OCI-LY7 (cell line): ENCODE measurements at regions not wholly inside any gene's neighbourhood (a gene's known extent, or its start where the extent isn't known, plus 50 kb on each side); places are given as distances from the start of the nearest gene placed in this dataset.

Source experiments
- BruUV-seq: library from RNA; stranded (reverse); fragments of 400-500 nt; replicated peaks from 2 replicates; lab custom pipeline; 2021; lab: Mats Ljungman, UMichigan
- CTCF ChIA-PET: fragments of 300-600 bp; sonication (Branson Sonifier 250); formaldehyde crosslinking; loops from one replicate; lab custom pipeline; 2022; ENCODE audit warnings: antibody characterized with exemption; ENCODE audit not compliant: unreplicated experiment; lab: Charles Lee
- POLR2A ChIA-PET: fragments of 300-600 bp; sonication (Branson Sonifier 250); formaldehyde crosslinking; loops from one replicate; lab custom pipeline; 2022; ENCODE audit warnings: antibody characterized with exemption; lab: Charles Lee
- DNase-seq: peaks from one replicate; pipeline ENCODE4 v3.0.0-alpha.2; 2015; ENCODE audit warnings: low spot score
- H2AFZ ChIP-seq: fragments of 200-600 bp; sonication (generic), shearing (Covaris generic); 2 replicates; pipeline ENCODE4 v1.6.1; 2014; ENCODE audit warnings: mild to moderate bottlenecking, antibody characterized with exemption, low read length, moderate library complexity
- H3K27ac ChIP-seq: fragments of 200-600 bp; sonication (generic); 2 replicates; pipeline ENCODE4 v1.5.1; 2014; ENCODE audit warnings: mixed run types, low read depth, mild to moderate bottlenecking, moderate library complexity, low read length, inconsistent platforms; ENCODE audit not compliant: poor library complexity, severe bottlenecking
- H3K36me3 ChIP-seq: fragments of 200-600 bp; sonication (generic); 2 replicates; pipeline ENCODE4 v1.6.1; 2014; ENCODE audit warnings: mild to moderate bottlenecking, antibody characterized with exemption, low read length, moderate library complexity, mixed read lengths; ENCODE audit not compliant: insufficient read depth
- H3K4me1 ChIP-seq: fragments of 200-600 bp; sonication (generic); 2 replicates; pipeline ENCODE4 v1.5.1; 2014; ENCODE audit warnings: mild to moderate bottlenecking, low read length; ENCODE audit not compliant: insufficient read depth, poor library complexity, severe bottlenecking
- H3K4me2 ChIP-seq: fragments of 200-600 bp; sonication (generic); 2 replicates; pipeline ENCODE4 v1.6.1; 2014; ENCODE audit warnings: mild to moderate bottlenecking, low read length
- H3K4me3 ChIP-seq: fragments of 200-600 bp; sonication (generic); 2 replicates; pipeline ENCODE4 v1.5.1; 2014; ENCODE audit warnings: mild to moderate bottlenecking, low read depth, low read length; ENCODE audit not compliant: poor library complexity, severe bottlenecking
- H3K79me2 ChIP-seq: fragments of 200-600 bp; sonication (generic); 2 replicates; pipeline ENCODE4 v1.6.1; 2016; ENCODE audit warnings: low read depth, mild to moderate bottlenecking, low read length, moderate library complexity, mixed read lengths; ENCODE audit not compliant: insufficient read depth
- H3K9me2 ChIP-seq: fragments of 200-600 bp; sonication (generic); 2 replicates; pipeline ENCODE4 v1.6.1; 2016; ENCODE audit warnings: mild to moderate bottlenecking, low read length, mixed read lengths; ENCODE audit not compliant: insufficient read depth
- H3K9me3 ChIP-seq: fragments of 200-600 bp; sonication (generic); 2 replicates; pipeline ENCODE4 v1.6.1; 2014; ENCODE audit warnings: mild to moderate bottlenecking, mixed run types, low read length, mixed read lengths
- H4K20me1 ChIP-seq: fragments of 200-600 bp; sonication (generic); 2 replicates; pipeline ENCODE4 v1.6.1; 2014; ENCODE audit warnings: mild to moderate bottlenecking, antibody characterized with exemption, low read length, moderate library complexity, mixed read lengths; ENCODE audit not compliant: insufficient read depth
- CTCF ChIP-seq: fragments of 200-600 bp; sonication (generic); conservative IDR thresholded peaks from 2 replicates; pipeline ENCODE4 v1.5.1; 2014; ENCODE audit warnings: mild to moderate bottlenecking, antibody characterized with exemption, low read length, moderate library complexity, mixed read lengths
- EZH2phosphoT487 ChIP-seq: fragments of 200-600 bp; sonication (generic); IDR thresholded peaks from 2 replicates; pipeline ENCODE4 v1.6.1; 2018; ENCODE audit warnings: low read depth, borderline replicate concordance, mild to moderate bottlenecking, mixed run types, antibody characterized with exemption, low read length, moderate library complexity, mixed read lengths
- intact Hi-C: fragments of 100-400 bp; cut with micrococcal nuclease; formaldehyde crosslinking; loops from one replicate; pipeline ENCODE4 v1.10.0; 2022; ENCODE audit not compliant: unreplicated experiment

GRCh38 chr12:111194703-111195051, 174.2 kb downstream of the PHETA1 start:
- no peaks in the 10 kb centered on the region for H3K9me3 ChIP-seq
- POLR2A ChIA-PET = no interaction called here
- no peaks in the 10 kb centered on the region for H3K9me2 ChIP-seq
- BruUV-seq = no TSS peak
- H3K36me3 ChIP-seq = no peaks in the 10 kb centered on the region
- no peaks in the 10 kb centered on the region for H3K4me1 ChIP-seq
- CTCF ChIA-PET = no interaction called here
- DNase-seq = no peak
- H3K4me3 ChIP-seq = no peak overlapping the region
- no peak overlapping the region for H3K4me2 ChIP-seq
- intact Hi-C loops = no loop called here
- H3K27ac ChIP-seq = no peak overlapping the region
- H3K79me2 ChIP-seq = no peaks in the 10 kb centered on the region
- no peaks in the 10 kb centered on the region for H4K20me1 ChIP-seq
- TF ChIP-seq CTCF (no peak), EZH2phosphoT487 (no peak)
- H2AFZ ChIP-seq = no peak overlapping the region

- Histone ChIP-seq H3K27ac (no peak overlapping the region), H3K4me1 (no peaks in the 10 kb centered on the region), H3K9me3 (no peaks in the 10 kb centered on the region), H3K36me3 (no peaks in the 10 kb centered on the region), H3K9me2 (no peaks in the 10 kb centered on the region), H4K20me1 (no peaks in the 10 kb centered on the region), H3K4me3 (no peak overlapping the region), H3K79me2 (no peaks in the 10 kb centered on the region), H2AFZ (no peak overlapping the region), H3K4me2 (no peak overlapping the region)
- BruUV-seq = no TSS peak
- no peak for DNase-seq
- POLR2A ChIA-PET = no interaction called here
- TF ChIP-seq EZH2phosphoT487 (no peak), CTCF (no peak)
- intact Hi-C loops = no loop called here
- CTCF ChIA-PET = no interaction called here
These were observed 174.8 kb downstream of the PHETA1 start for GRCh38 chr12:111193977-111194702.

- DNase-seq = no peak
- Histone ChIP-seq H3K79me2 (no peaks in the 10 kb centered on the region), H3K4me3 (no peak overlapping the region), H3K9me2 (no peaks in the 10 kb centered on the region), H2AFZ (no peak overlapping the region), H3K36me3 (no peaks in the 10 kb centered on the region), H3K27ac (no peak overlapping the region), H3K4me2 (no peak overlapping the region), H4K20me1 (no peaks in the 10 kb centered on the region), H3K4me1 (no peaks in the 10 kb centered on the region), H3K9me3 (no peaks in the 10 kb centered on the region)
- intact Hi-C loops = no loop called here
- ChIA-PET CTCF (no interaction called here), POLR2A (no interaction called here)
- no TSS peak for BruUV-seq
- TF ChIP-seq CTCF = no peak
- no peak for TF ChIP-seq EZH2phosphoT487
These were observed 175.4 kb downstream of the PHETA1 start for GRCh38 chr12:111193496-111193895.
